Stimulated activated naive CD4-positive, alpha-beta T cell (primary cell): ENCODE measurements at regions not wholly inside any gene's neighbourhood (a gene's known extent, or its start where the extent isn't known, plus 50 kb on each side); places are given as distances from the start of the nearest gene placed in this dataset.

Source experiments
- DNase-seq, 6 experiments: peaks; one replicate each; lab custom pipeline; 2025; lab: John Stamatoyannopoulos, UW

- DNase-seq: no peak
Measured at GRCh38 chr5:103621548-103621930, 59.0 kb upstream of the NUDT12 start.

- DNase-seq: no peak
Measured at GRCh38 chr5:103620851-103621547, 58.4 kb upstream of the NUDT12 start.

GRCh38 chr5:103617913-103618312 lies 55.3 kb upstream of the NUDT12 start:
- no peak for DNase-seq

GRCh38 chr5:103617090-103617489 lies 54.5 kb upstream of the NUDT12 start:
- DNase-seq: no peak

- DNase-seq: no peak
Measured at GRCh38 chr5:103612545-103612944, 50.0 kb upstream of the NUDT12 start.
